Neural cell (in vitro differentiated cells): ENCODE measurements at regions not wholly inside any gene's neighbourhood (a gene's known extent, or its start where the extent isn't known, plus 50 kb on each side); places are given as distances from the start of the nearest gene placed in this dataset.

ENCODE experiments used
- H2AFZ ChIP-seq: fragments of 200-600, 300-800 bp; sonication (generic), shearing (Covaris generic); 2 replicates; pipeline ENCODE4 v1.6.0; 2014; ENCODE audit warnings: low read depth, mild to moderate bottlenecking, antibody characterized with exemption, low read length, moderate library complexity
- H3F3A ChIP-seq: fragments of 200-600 bp; shearing (Covaris generic); 2 replicates; pipeline ENCODE4 v1.6.1; 2016; ENCODE audit warnings: mild to moderate bottlenecking, moderate library complexity, mixed read lengths, antibody characterized with exemption, low read length; ENCODE audit not compliant: insufficient read depth, poor library complexity, severe bottlenecking
- H3K27ac ChIP-seq: fragments of 200-600, 300-800 bp; sonication (generic), shearing (Covaris generic); 2 replicates; pipeline ENCODE4 v1.5.1; 2014; ENCODE audit warnings: mild to moderate bottlenecking, low read length, moderate library complexity
- H3K27me3 ChIP-seq: fragments of 300-800, 200-600 bp; sonication (generic), shearing (Covaris generic); 2 replicates; pipeline ENCODE4 v1.6.0; 2014; ENCODE audit warnings: mild to moderate bottlenecking, low read depth, low read length, moderate library complexity; ENCODE audit not compliant: insufficient read depth
- H3K36me3 ChIP-seq: fragments of 300-800, 200-600 bp; sonication (generic), shearing (Covaris generic); 2 replicates; pipeline ENCODE4 v1.5.1; 2014; ENCODE audit warnings: mild to moderate bottlenecking, antibody characterized with exemption, low read length, moderate library complexity; ENCODE audit not compliant: insufficient read depth
- H3K4me2 ChIP-seq: fragments of 300-800, 200-600 bp; sonication (generic), shearing (Covaris generic); 2 replicates; pipeline ENCODE4 v1.6.0; 2014; ENCODE audit warnings: mild to moderate bottlenecking, low read length
- H3K4me3 ChIP-seq: fragments of 300-800, 200-600 bp; sonication (generic), shearing (Covaris generic); 2 replicates; pipeline ENCODE4 v1.5.1; 2014; ENCODE audit warnings: mild to moderate bottlenecking, low read length, moderate library complexity
- H3K79me2 ChIP-seq: fragments of 200-600 bp; shearing (Covaris generic); replicated peaks from 2 replicates; pipeline ENCODE4 v1.6.0; 2014; ENCODE audit warnings: mild to moderate bottlenecking, low read length, moderate library complexity; ENCODE audit not compliant: insufficient read depth
- H3K9ac ChIP-seq: fragments of 300-800, 200-600 bp; sonication (generic), shearing (Covaris generic); 2 replicates; pipeline ENCODE4 v1.6.1; 2016; ENCODE audit warnings: mild to moderate bottlenecking, low read length, mixed read lengths
- H3K9me2 ChIP-seq: fragments of 200-600 bp; shearing (Covaris generic); 2 replicates; pipeline ENCODE4 v1.6.1; 2016; ENCODE audit warnings: mild to moderate bottlenecking, low read length, mixed read lengths; ENCODE audit not compliant: insufficient read depth
- H3K9me3 ChIP-seq: fragments of 200-600, 300-800 bp; sonication (generic), shearing (Covaris generic); 2 replicates; pipeline ENCODE4 v1.6.1; 2016; ENCODE audit warnings: mild to moderate bottlenecking, mixed run types, low read length, moderate library complexity, mixed read lengths
- H4K20me1 ChIP-seq: fragments of 200-600 bp; shearing (Covaris generic); 2 replicates; pipeline ENCODE4 v1.6.1; 2016; ENCODE audit warnings: mild to moderate bottlenecking, mixed run types; ENCODE audit not compliant: insufficient read depth
- EP300 ChIP-seq: fragments of 450-650 bp; conservative IDR thresholded peaks from 2 replicates; pipeline ENCODE4 v1.6.1; 2014; ENCODE audit warnings: antibody characterized with exemption, mild to moderate bottlenecking, moderate library complexity; ENCODE audit not compliant: poor library complexity, severe bottlenecking
- EZH2 ChIP-seq: fragments of 200-600, 300-800 bp; shearing (Covaris generic), sonication (generic); IDR thresholded peaks from 2 replicates; pipeline ENCODE4 v1.6.1; 2014; ENCODE audit warnings: antibody characterized with exemption, low read length, borderline replicate concordance, mild to moderate bottlenecking; ENCODE audit not compliant: insufficient read depth, poor library complexity, severe bottlenecking
- MXI1 ChIP-seq: fragments of 450-650 bp; conservative IDR thresholded peaks from 2 replicates; pipeline ENCODE4 v1.6.1; 2014; ENCODE audit warnings: antibody characterized with exemption, mild to moderate bottlenecking; ENCODE audit not compliant: poor library complexity, severe bottlenecking
- POLR2AphosphoS5 ChIP-seq: IDR thresholded peaks from 2 replicates; pipeline ENCODE4 v1.6.1; 2012
- RAD21 ChIP-seq: fragments of 450-650 bp; conservative IDR thresholded peaks from 2 replicates; pipeline ENCODE4 v1.6.1; 2014; ENCODE audit warnings: antibody characterized with exemption, mild to moderate bottlenecking, moderate library complexity
- SMC3 ChIP-seq: fragments of 450-650 bp; conservative IDR thresholded peaks from 2 replicates; pipeline ENCODE4 v1.6.1; 2014; ENCODE audit warnings: antibody characterized with exemption, mild to moderate bottlenecking, moderate library complexity; ENCODE audit not compliant: poor library complexity
- TAF1 ChIP-seq: IDR thresholded peaks from 2 replicates; pipeline ENCODE4 v1.6.1; 2012; ENCODE audit warnings: low read depth
- TF ChIP-seq, protein P1 (sequence below): fragments of 450-650 bp; IDR thresholded peaks from 2 replicates; pipeline ENCODE4 v1.5.1; 2014; ENCODE audit warnings: antibody characterized with exemption, mild to moderate bottlenecking, moderate library complexity; ENCODE audit not compliant: poor library complexity, severe bottlenecking
- TF ChIP-seq, protein P2 (sequence below): IDR thresholded peaks from 2 replicates; pipeline ENCODE4 v1.6.1; 2012; ENCODE audit warnings: borderline replicate concordance

DNA sequence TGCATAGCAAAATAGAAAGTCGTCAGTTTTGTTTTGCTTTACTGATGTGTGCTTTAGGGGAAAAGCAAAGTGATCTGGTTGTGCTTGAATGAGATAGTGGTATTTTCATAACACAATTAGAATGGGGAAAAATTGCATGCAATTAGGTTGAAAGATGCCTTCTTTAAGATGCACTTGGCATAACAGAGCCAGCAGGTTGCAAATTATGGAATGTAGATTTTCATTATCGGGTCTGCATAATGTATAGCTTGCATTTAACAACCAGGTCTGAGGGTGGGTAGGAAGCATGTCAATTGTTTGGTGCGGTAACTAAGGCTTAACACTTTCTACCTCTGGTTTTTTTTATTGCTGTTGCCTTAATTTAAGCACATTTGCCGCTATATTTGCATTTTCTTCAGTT is 370.7 kb upstream of the MCTP2 start:
- H2AFZ ChIP-seq, result no peak overlapping the region
- H3K36me3 ChIP-seq, result no peaks in the 10 kb centered on the region
- no peaks in the 10 kb centered on the region for H3K27me3 ChIP-seq
- no peak overlapping the region for H3K27ac ChIP-seq
- H3K9ac ChIP-seq, result no peak overlapping the region
- H3K79me2 ChIP-seq, result no peaks in the 10 kb centered on the region
- no peaks in the 10 kb centered on the region for H4K20me1 ChIP-seq
- TF ChIP-seq POLR2AphosphoS5 (no peak), MXI1 (no peak), RAD21 (no peak), SMC3 (no peak), EZH2 (no peak), EP300 (no peak), TAF1 (no peak)
- TF ChIP-seq, protein P1, sequence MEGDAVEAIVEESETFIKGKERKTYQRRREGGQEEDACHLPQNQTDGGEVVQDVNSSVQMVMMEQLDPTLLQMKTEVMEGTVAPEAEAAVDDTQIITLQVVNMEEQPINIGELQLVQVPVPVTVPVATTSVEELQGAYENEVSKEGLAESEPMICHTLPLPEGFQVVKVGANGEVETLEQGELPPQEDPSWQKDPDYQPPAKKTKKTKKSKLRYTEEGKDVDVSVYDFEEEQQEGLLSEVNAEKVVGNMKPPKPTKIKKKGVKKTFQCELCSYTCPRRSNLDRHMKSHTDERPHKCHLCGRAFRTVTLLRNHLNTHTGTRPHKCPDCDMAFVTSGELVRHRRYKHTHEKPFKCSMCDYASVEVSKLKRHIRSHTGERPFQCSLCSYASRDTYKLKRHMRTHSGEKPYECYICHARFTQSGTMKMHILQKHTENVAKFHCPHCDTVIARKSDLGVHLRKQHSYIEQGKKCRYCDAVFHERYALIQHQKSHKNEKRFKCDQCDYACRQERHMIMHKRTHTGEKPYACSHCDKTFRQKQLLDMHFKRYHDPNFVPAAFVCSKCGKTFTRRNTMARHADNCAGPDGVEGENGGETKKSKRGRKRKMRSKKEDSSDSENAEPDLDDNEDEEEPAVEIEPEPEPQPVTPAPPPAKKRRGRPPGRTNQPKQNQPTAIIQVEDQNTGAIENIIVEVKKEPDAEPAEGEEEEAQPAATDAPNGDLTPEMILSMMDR, result no peak
- TF ChIP-seq, protein P2, sequence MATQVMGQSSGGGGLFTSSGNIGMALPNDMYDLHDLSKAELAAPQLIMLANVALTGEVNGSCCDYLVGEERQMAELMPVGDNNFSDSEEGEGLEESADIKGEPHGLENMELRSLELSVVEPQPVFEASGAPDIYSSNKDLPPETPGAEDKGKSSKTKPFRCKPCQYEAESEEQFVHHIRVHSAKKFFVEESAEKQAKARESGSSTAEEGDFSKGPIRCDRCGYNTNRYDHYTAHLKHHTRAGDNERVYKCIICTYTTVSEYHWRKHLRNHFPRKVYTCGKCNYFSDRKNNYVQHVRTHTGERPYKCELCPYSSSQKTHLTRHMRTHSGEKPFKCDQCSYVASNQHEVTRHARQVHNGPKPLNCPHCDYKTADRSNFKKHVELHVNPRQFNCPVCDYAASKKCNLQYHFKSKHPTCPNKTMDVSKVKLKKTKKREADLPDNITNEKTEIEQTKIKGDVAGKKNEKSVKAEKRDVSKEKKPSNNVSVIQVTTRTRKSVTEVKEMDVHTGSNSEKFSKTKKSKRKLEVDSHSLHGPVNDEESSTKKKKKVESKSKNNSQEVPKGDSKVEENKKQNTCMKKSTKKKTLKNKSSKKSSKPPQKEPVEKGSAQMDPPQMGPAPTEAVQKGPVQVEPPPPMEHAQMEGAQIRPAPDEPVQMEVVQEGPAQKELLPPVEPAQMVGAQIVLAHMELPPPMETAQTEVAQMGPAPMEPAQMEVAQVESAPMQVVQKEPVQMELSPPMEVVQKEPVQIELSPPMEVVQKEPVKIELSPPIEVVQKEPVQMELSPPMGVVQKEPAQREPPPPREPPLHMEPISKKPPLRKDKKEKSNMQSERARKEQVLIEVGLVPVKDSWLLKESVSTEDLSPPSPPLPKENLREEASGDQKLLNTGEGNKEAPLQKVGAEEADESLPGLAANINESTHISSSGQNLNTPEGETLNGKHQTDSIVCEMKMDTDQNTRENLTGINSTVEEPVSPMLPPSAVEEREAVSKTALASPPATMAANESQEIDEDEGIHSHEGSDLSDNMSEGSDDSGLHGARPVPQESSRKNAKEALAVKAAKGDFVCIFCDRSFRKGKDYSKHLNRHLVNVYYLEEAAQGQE, result no peak
- no peaks in the 10 kb centered on the region for H3K9me2 ChIP-seq
- no peak overlapping the region for H3K4me2 ChIP-seq
- H3F3A ChIP-seq, result no peaks in the 10 kb centered on the region
- H3K9me3 ChIP-seq, result no peaks in the 10 kb centered on the region
- no peak overlapping the region for H3K4me3 ChIP-seq

DNA sequence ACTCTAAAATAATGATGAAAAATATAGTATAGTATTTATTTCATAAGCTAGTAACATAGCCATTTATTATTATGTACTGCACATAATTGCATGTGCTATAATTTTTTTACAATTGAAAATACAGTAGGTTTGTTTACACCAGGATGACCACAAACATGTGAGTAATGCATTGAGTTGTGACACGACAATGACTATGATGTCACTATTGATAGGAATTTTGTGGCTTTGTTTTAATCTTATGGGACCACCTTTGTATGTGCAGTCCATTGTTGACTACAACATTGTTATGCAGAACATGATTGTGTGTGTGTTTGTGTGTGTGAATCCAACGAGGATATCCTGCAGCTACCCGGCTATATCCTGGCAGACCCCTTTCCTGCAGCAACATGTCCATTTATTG is 372.2 kb upstream of the MCTP2 start:
- H3K9ac ChIP-seq, result no peak overlapping the region
- no peak overlapping the region for H2AFZ ChIP-seq
- no peaks in the 10 kb centered on the region for H3K27me3 ChIP-seq
- TF ChIP-seq, protein P1, result no peak
- TF ChIP-seq SMC3 (no peak), POLR2AphosphoS5 (no peak), MXI1 (no peak), EP300 (no peak), EZH2 (no peak), TAF1 (no peak), RAD21 (no peak)
- TF ChIP-seq, protein P2, result no peak
- H3K9me2 ChIP-seq, result no peaks in the 10 kb centered on the region
- no peak overlapping the region for H3K4me3 ChIP-seq
- H3K36me3 ChIP-seq, result no peaks in the 10 kb centered on the region
- H4K20me1 ChIP-seq, result no peaks in the 10 kb centered on the region
- H3K9me3 ChIP-seq, result no peaks in the 10 kb centered on the region
- H3K27ac ChIP-seq, result no peak overlapping the region
- H3F3A ChIP-seq, result no peaks in the 10 kb centered on the region
- H3K4me2 ChIP-seq, result no peak overlapping the region
- H3K79me2 ChIP-seq, result no peaks in the 10 kb centered on the region
